CD8-positive, alpha-beta memory T cell (primary cell): ENCODE measurements at regions not wholly inside any gene's neighbourhood (a gene's known extent, or its start where the extent isn't known, plus 50 kb on each side); places are given as distances from the start of the nearest gene placed in this dataset.
A peak's percentile ranks its signal among the peaks of the same experiment; 100 is the strongest.

ENCODE experiments used
- CTCF ChIA-PET: fragments of 350-600 bp; sonication (Branson Sonifier 250); formaldehyde crosslinking; loops from one replicate; lab custom pipeline; 2021; ENCODE audit warnings: antibody characterized with exemption; lab: Charles Lee
- POLR2A ChIA-PET: fragments of 350-600 bp; sonication (Branson Sonifier 250); formaldehyde crosslinking; loops from one replicate; lab custom pipeline; 2021; ENCODE audit warnings: antibody characterized with exemption; lab: Charles Lee
- DNase-seq, 5 donors: peaks; one replicate each; pipeline versions ENCODE4 v3.0.0 to v3.0.0-alpha.2; 2020 to 2022; ENCODE audit warnings: mixed read lengths in 1 of 5
- H3K27ac ChIP-seq: one replicate; pipeline ENCODE4 v1.7.0; 2013; ENCODE audit warnings: low read depth, mild to moderate bottlenecking, low read length, moderate library complexity
- H3K27me3 ChIP-seq: 2 replicates; pipeline ENCODE4 v1.7.0; 2013; ENCODE audit warnings: low read length, mild to moderate bottlenecking; ENCODE audit not compliant: insufficient read depth, poor library complexity, severe bottlenecking
- H3K36me3 ChIP-seq: 2 replicates; pipeline ENCODE4 v1.7.0; 2013; ENCODE audit warnings: mild to moderate bottlenecking, low read length, moderate library complexity; ENCODE audit not compliant: insufficient read depth
- H3K4me1 ChIP-seq: 2 replicates; pipeline ENCODE4 v1.7.0; 2013; ENCODE audit warnings: mild to moderate bottlenecking, low read length, moderate library complexity; ENCODE audit not compliant: insufficient read depth
- H3K4me3 ChIP-seq: 2 replicates; pipeline ENCODE4 v1.7.0; 2013; ENCODE audit warnings: mild to moderate bottlenecking, low read length
- H3K9me3 ChIP-seq: 2 replicates; pipeline ENCODE4 v1.7.0; 2013; ENCODE audit warnings: mild to moderate bottlenecking, low read length
- H3K27ac Mint-ChIP-seq, 8 donors: one replicate each; pipeline ENCODE4 v1.8.0; 2020 to 2021; ENCODE audit warnings: mixed read lengths in 8 of 8, mild to moderate bottlenecking in 6 of 8, inconsistent platforms in 3 of 8, moderate library complexity in 3 of 8
- H3K27me3 Mint-ChIP-seq, 2 donors: one replicate each; pipeline ENCODE4 v1.8.0; 2020 to 2021; ENCODE audit warnings: mixed read lengths in 2 of 2, mild to moderate bottlenecking in 1 of 2, moderate library complexity in 1 of 2
- H3K36me3 Mint-ChIP-seq, 3 donors: one replicate each; pipeline ENCODE4 v1.8.0; 2020 to 2021; ENCODE audit warnings: mixed read lengths in 3 of 3, inconsistent platforms in 1 of 3, mild to moderate bottlenecking in 1 of 3
- H3K4me1 Mint-ChIP-seq, 3 donors: one replicate each; pipeline ENCODE4 v1.8.0; 2020 to 2021; ENCODE audit warnings: mixed read lengths in 3 of 3, inconsistent platforms in 1 of 3, mild to moderate bottlenecking in 1 of 3
- H3K4me3 Mint-ChIP-seq, 7 donors: one replicate each; pipeline ENCODE4 v1.8.0; 2020 to 2021; ENCODE audit warnings: mixed read lengths in 7 of 7, mild to moderate bottlenecking in 6 of 7, moderate library complexity in 4 of 7, inconsistent platforms in 2 of 7
- H3K9me3 Mint-ChIP-seq, 5 donors: one replicate each; pipeline ENCODE4 v1.8.0; 2020 to 2022; ENCODE audit warnings: mixed read lengths in 5 of 5, mild to moderate bottlenecking in 3 of 5, moderate library complexity in 2 of 5, inconsistent platforms in 1 of 5

DNA sequence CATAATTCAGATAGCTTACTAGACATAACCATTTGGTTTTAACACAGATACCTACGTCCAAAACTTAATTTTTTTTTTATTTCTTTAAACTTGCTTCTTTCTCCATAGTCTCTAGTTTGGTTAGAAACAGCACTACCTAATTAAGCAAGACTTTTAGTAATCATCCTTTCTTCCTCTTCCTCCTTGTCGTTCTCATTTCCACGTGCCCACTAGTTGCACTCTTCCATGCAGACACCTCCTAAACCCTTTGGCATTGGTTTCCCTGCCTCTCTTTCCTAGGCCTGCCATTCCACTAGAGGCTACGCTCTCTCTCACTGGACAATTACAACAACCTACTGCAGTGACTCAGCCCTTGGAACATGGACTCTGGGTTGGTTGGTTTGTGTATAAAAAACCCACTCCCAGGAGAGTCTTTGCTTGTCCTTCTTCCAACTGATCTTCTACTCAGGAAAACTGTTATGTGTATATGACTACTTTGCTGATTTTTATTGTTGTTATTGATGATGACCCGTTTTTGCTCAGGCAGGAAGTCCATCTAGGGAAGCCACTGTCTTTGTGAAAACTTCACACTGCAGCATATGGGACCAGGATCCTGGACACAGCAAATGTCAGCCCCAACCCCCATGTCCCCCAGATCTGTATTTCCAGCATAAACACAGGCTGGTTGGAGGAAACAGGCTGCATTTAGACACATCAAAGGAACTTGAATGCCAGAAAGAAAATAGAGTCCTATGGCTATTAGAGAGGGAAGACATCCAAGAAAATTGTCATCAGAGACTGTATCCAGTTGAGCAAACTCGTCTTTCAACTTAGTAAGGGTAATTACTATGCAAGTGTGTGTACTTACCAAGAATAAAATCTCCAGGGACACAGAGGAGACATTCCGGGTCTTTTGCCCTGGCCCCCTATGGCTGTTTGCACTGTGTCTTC, 503.2 kb downstream of the GADD45G start:
- H3K27me3 ChIP-seq = no peaks in the 10 kb centered on the region
- H3K27ac Mint-ChIP-seq = peak overlapping the region in 1 of 8 donors; percentile 51
- peaks cover 8 to 11% of the 10 kb centered on the region in 2 donors for H3K27me3 Mint-ChIP-seq
- no peak overlapping the region for H3K4me3 ChIP-seq
- no peaks in the 10 kb centered on the region for H3K36me3 ChIP-seq
- no peaks in the 10 kb centered on the region for H3K9me3 ChIP-seq
- DNase-seq = no peak
- H3K4me3 Mint-ChIP-seq = no peak overlapping the region
- no peaks in the 10 kb centered on the region for H3K4me1 Mint-ChIP-seq
- POLR2A ChIA-PET = no interaction called here
- no peak overlapping the region for H3K27ac ChIP-seq
- H3K4me1 ChIP-seq = no peaks in the 10 kb centered on the region
- H3K9me3 Mint-ChIP-seq = peaks cover 2 to 14% (median 8%) of the 10 kb centered on the region in 5 donors
- peaks cover 0 to 5% (median 0%) of the 10 kb centered on the region in 3 donors for H3K36me3 Mint-ChIP-seq
- CTCF ChIA-PET = interaction anchor here (4.1 kb wide), 1 partner anchor 505 kb away, joined by 15 read pairs; no protein-coding TSS in a partner anchor

DNA sequence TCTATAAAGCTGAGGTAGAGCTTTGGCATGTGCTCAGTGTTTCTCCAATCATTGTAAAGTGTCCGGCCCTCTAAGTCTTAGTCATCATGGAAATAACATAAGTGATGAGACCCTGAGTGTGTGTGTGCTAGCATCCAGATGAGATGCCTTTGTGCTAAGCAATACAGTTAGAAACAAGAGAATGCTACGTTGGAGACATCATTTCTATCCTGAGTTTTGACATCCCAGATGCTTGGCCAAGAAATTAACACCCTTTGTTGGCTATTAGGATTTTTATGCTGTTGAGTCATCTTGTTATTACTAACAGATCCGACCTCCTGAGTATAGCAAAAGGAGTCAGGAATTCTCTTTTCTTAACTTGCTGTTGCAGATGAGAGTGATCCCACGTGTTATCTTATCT, 508.0 kb downstream of the GADD45G start:
- ChIA-PET POLR2A (no interaction called here), CTCF (no interaction called here)
- H3K9me3 ChIP-seq = no peaks in the 10 kb centered on the region
- H3K27me3 ChIP-seq = no peaks in the 10 kb centered on the region
- H3K4me3 ChIP-seq = no peak overlapping the region
- H3K27ac ChIP-seq = no peak overlapping the region
- no peak overlapping the region for H3K27ac Mint-ChIP-seq
- H3K4me1 ChIP-seq = no peaks in the 10 kb centered on the region
- no peak overlapping the region for H3K4me3 Mint-ChIP-seq
- H3K27me3 Mint-ChIP-seq = peaks cover 13 to 22% of the 10 kb centered on the region in 2 donors
- H3K36me3 ChIP-seq = no peaks in the 10 kb centered on the region
- peaks cover 2 to 14% (median 8%) of the 10 kb centered on the region in 5 donors for H3K9me3 Mint-ChIP-seq
- H3K4me1 Mint-ChIP-seq = no peaks in the 10 kb centered on the region
- DNase-seq = no peak
- H3K36me3 Mint-ChIP-seq = peaks cover 0 to 5% (median 0%) of the 10 kb centered on the region in 3 donors

GRCh38 chr9:90114641-90115425, 510.0 kb downstream of the GADD45G start:
- peaks cover 10 to 19% of the 10 kb centered on the region in 2 donors for H3K27me3 Mint-ChIP-seq
- Histone ChIP-seq H3K9me3 (no peaks in the 10 kb centered on the region), H3K27ac (no peak overlapping the region), H3K4me3 (no peak overlapping the region), H3K27me3 (no peaks in the 10 kb centered on the region), H3K4me1 (no peaks in the 10 kb centered on the region), H3K36me3 (no peaks in the 10 kb centered on the region)
- no peak overlapping the region for H3K27ac Mint-ChIP-seq
- POLR2A ChIA-PET = interaction anchor here (0.7 kb wide), 1 partner anchor 123 kb away, joined by 3 read pairs; no protein-coding TSS in a partner anchor
- CTCF ChIA-PET = no interaction called here
- H3K9me3 Mint-ChIP-seq = peaks cover 0 to 3% (median 2%) of the 10 kb centered on the region in 5 donors
- H3K4me1 Mint-ChIP-seq = no peaks in the 10 kb centered on the region
- DNase-seq = no peak
- H3K4me3 Mint-ChIP-seq = no peak overlapping the region
- peaks cover 0 to 3% (median 0%) of the 10 kb centered on the region in 3 donors for H3K36me3 Mint-ChIP-seq

DNA sequence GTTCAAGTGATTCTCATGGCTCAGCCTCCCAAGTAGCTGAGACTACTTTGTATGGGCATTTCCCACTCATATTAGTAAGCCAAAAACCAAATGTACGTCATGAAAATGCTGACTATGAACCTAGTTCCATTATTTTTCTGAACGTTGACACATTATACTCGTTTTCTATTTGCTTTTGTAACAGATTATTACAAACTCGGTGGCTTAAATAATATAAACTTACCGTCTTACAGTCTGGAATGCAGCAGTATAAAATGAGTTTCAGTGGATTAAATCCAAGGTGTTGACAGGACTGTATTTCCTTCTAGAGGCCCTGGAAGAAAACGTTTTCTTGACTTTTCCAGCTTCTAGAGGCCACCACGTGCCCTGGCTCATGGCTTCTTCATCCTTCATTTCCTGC, 517.0 kb downstream of the GADD45G start:
- Histone ChIP-seq H3K4me1 (no peaks in the 10 kb centered on the region), H3K9me3 (no peaks in the 10 kb centered on the region), H3K27me3 (no peaks in the 10 kb centered on the region), H3K4me3 (no peak overlapping the region), H3K36me3 (no peaks in the 10 kb centered on the region), H3K27ac (no peak overlapping the region)
- H3K9me3 Mint-ChIP-seq = peaks cover 0 to 10% (median 4%) of the 10 kb centered on the region in 5 donors
- no peak overlapping the region for H3K27ac Mint-ChIP-seq
- H3K4me1 Mint-ChIP-seq = no peaks in the 10 kb centered on the region
- DNase-seq = no peak
- no peak overlapping the region for H3K4me3 Mint-ChIP-seq
- H3K36me3 Mint-ChIP-seq = no peaks in the 10 kb centered on the region
- POLR2A ChIA-PET = no interaction called here
- CTCF ChIA-PET = interaction anchor here (1.1 to 1.5 kb wide), 2 partner anchors 19 to 21 kb away, joined by 3 read pairs; no protein-coding TSS in a partner anchor
- H3K27me3 Mint-ChIP-seq = peaks cover 4 to 15% of the 10 kb centered on the region in 2 donors

DNA sequence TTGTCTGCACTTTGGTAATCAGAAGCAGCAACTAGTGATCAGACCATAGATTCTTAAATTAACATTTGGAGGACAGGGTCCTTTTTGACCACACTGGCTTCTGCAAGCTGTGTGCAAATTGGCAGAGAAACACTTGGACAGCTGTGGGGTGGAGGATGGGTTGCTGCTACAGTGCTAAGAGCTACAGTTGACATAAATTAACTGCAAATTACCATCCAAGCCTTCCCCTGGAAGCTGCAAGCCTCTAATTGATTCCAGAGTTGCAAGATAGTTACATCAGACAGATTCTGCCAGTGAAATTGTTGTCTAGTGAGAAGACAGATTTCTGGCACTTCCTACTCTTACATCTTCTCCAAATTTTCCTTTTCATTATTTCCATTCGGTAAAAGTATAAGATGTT, 517.7 kb downstream of the DIRAS2 start:
- Mint-ChIP-seq H3K36me3 (no peaks in the 10 kb centered on the region), H3K4me1 (no peaks in the 10 kb centered on the region)
- POLR2A ChIA-PET = no interaction called here

GRCh38 chr9:90127923-90128322, 514.7 kb downstream of the DIRAS2 start:
- Histone ChIP-seq H3K27ac (no peak overlapping the region), H3K27me3 (peaks cover 5% of the 10 kb centered on the region), H3K9me3 (no peaks in the 10 kb centered on the region), H3K4me3 (no peak overlapping the region), H3K36me3 (no peaks in the 10 kb centered on the region), H3K4me1 (no peaks in the 10 kb centered on the region)
- no peak overlapping the region for H3K4me3 Mint-ChIP-seq
- no peaks in the 10 kb centered on the region for H3K4me1 Mint-ChIP-seq
- peaks cover 0 to 10% (median 4%) of the 10 kb centered on the region in 5 donors for H3K9me3 Mint-ChIP-seq
- CTCF ChIA-PET = no interaction called here
- POLR2A ChIA-PET = no interaction called here
- H3K27ac Mint-ChIP-seq = no peak overlapping the region
- peaks cover 11 to 39% of the 10 kb centered on the region in 2 donors for H3K27me3 Mint-ChIP-seq
- no peaks in the 10 kb centered on the region for H3K36me3 Mint-ChIP-seq
- no peak for DNase-seq

More for the DNA sequence above, 517.7 kb downstream of the DIRAS2 start:
- Histone ChIP-seq H3K27me3 (peaks cover 5% of the 10 kb centered on the region), H3K27ac (no peak overlapping the region), H3K4me1 (no peaks in the 10 kb centered on the region), H3K36me3 (no peaks in the 10 kb centered on the region), H3K4me3 (no peak overlapping the region), H3K9me3 (no peaks in the 10 kb centered on the region)
- CTCF ChIA-PET = no interaction called here
- Mint-ChIP-seq H3K9me3 (peaks cover 0 to 10% (median 4%) of the 10 kb centered on the region in 5 donors), H3K27me3 (peaks cover 11 to 37% of the 10 kb centered on the region in 2 donors), H3K4me3 (no peak overlapping the region), H3K27ac (no peak overlapping the region)
- DNase-seq = no peak

- H3K4me1 ChIP-seq = no peaks in the 10 kb centered on the region
- ChIA-PET POLR2A (no interaction called here), CTCF (no interaction called here)
- Mint-ChIP-seq H3K4me1 (no peaks in the 10 kb centered on the region), H3K4me3 (no peak overlapping the region), H3K27ac (no peak overlapping the region), H3K9me3 (peaks cover 0 to 6% (median 3%) of the 10 kb centered on the region in 5 donors), H3K36me3 (no peaks in the 10 kb centered on the region), H3K27me3 (peaks cover 11 to 39% of the 10 kb centered on the region in 2 donors)
- H3K36me3 ChIP-seq = no peaks in the 10 kb centered on the region
- H3K27me3 ChIP-seq = peaks cover 5% of the 10 kb centered on the region
- H3K27ac ChIP-seq = no peak overlapping the region
- no peak overlapping the region for H3K4me3 ChIP-seq
- H3K9me3 ChIP-seq = no peaks in the 10 kb centered on the region
- no peak for DNase-seq
Measured at GRCh38 chr9:90128587-90129190, 513.9 kb downstream of the DIRAS2 start.
